HPDE6-E6E7 (cell line): ENCODE measurements at regions not wholly inside any gene's neighbourhood (a gene's known extent, or its start where the extent isn't known, plus 50 kb on each side); places are given as distances from the start of the nearest gene placed in this dataset.

ENCODE experiments used
- DNase-seq: peaks from one replicate; pipeline ENCODE4 v3.0.0; 2011; ENCODE audit warnings: missing footprints; ENCODE audit errors: extremely low spot score

DNA sequence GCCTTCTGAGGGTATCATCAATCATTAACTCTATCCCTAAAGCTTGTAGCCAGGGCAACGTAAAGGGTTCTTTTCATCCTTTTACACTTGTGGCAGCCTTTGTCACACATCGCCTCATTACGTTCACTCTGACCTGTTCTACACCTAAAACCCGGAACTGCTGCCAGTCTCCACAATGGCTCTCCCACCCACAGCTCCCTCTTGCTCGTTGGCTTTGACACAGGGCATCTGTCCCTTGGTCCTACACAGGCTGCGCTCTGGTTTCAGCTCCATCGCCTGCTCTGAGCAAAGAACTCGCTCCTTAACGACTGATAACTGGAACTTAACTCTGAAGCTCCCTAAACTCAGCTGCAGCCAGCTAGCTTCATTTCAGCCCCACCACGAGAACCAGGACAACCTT lies 112.8 kb upstream of the CTNND2 start:
- no peak for DNase-seq

GRCh38 chr5:12016159-12016746 lies 112.0 kb upstream of the CTNND2 start:
- no peak for DNase-seq

- DNase-seq: no peak
Measured at GRCh38 chr5:12013351-12013750, 109.1 kb upstream of the CTNND2 start.

GRCh38 chr5:12003680-12004079 lies 99.4 kb upstream of the CTNND2 start:
- no peak for DNase-seq

DNA sequence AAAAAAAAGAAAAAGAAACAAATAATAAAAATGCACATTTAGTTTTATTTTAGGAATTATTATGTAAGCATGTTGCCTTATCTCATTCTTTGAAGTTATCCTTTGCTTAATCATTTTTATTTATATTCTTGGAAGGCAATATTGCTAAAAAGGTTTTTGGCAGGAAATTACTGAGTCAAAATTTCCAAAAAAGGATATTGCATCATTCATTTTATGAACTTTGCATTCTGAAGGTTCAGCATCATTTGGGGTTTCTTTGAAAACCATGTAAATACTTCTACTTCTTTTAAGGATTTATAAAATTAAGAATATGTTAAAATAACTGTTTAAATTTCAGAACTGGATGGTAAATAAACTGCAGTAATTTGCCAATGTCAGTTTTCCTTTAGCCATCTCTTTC lies 94.2 kb upstream of the CTNND2 start:
- DNase-seq: no peak

- no peak for DNase-seq
Measured at GRCh38 chr5:11997942-11998341, 93.7 kb upstream of the CTNND2 start.

DNA sequence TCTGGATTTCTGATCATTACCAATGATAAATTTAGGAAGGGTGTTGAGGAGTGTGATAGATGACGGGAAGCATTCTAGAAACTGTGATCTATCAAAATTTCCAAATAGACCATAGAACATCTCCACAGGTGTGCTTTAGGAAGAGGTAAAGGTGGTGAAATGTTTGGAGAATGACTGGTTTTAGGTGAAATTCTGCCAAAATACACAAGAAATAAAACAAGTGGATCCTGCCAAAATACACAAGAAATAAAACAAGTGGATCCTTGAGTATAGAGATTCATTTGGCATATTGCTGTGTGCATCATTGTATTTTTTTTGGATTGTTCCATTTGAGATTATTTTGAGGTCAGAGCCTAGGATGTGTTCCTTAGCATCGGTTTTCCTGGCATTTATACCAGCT lies 88.3 kb upstream of the CTNND2 start:
- no peak for DNase-seq

GRCh38 chr5:11985993-11986392 lies 81.7 kb upstream of the CTNND2 start:
- no peak for DNase-seq

DNA sequence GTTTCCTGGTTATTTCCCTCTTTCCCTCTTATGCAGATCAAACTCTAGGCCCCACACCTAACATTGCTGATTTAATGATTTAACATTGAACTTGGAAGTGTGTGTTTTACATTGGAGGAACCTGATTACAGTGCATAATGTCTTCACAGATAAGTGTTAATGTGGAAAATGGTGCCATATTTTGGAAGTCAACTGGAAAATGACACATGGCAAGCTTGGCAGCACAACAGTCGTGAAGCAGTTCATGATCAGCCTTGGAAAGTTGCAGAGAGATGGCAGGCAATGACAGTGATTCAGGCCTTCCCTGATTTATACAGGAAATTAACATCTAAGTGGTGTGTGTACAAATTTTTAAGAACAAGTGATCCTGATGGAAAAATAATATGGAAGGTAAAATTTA lies 80.0 kb upstream of the CTNND2 start:
- DNase-seq: no peak

GRCh38 chr5:11981986-11982385 lies 77.7 kb upstream of the CTNND2 start:
- no peak for DNase-seq

DNA sequence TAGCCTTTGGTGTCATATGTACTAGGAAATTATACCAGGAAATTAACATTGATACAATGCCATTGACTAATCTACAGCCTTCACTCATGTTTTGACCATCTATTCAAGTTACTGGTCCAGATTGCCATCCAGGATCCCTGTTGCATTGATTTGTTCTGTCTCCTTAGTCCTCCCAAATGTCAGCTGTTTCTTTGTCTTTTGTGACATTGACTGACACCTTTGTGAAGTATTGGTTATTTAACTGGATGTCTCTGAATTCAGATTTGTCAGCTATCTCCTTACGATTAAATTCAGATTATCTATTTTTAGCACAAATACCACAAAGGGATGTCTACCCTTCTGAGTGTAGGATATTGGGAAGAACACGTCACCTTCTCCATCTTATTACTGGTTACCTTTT lies 73.7 kb upstream of the CTNND2 start:
- no peak for DNase-seq

- peak; percentile 8 for DNase-seq
Measured at GRCh38 chr5:11973469-11973868, 69.2 kb upstream of the CTNND2 start.

DNA sequence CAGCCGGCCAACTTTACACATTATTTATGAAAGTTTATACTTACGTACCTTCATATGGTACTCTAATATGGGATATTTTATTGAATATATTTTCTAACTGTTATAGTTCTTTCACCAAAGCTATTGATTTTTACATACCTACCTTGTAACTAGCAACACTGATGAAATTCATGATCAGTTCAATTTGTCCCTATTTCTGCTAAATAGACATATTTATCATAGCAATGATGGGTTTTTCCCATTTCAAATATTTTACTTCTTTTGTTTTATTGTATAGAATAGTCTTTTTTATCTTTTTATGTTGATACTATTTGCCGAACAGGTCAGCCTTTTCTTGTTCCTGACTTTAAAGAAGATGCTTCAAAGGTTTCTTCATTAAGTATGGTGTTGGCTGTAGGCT lies 59.0 kb upstream of the CTNND2 start:
- DNase-seq: no peak

- DNase-seq: no peak
Measured at GRCh38 chr5:11962122-11962521, 57.9 kb upstream of the CTNND2 start.

DNA sequence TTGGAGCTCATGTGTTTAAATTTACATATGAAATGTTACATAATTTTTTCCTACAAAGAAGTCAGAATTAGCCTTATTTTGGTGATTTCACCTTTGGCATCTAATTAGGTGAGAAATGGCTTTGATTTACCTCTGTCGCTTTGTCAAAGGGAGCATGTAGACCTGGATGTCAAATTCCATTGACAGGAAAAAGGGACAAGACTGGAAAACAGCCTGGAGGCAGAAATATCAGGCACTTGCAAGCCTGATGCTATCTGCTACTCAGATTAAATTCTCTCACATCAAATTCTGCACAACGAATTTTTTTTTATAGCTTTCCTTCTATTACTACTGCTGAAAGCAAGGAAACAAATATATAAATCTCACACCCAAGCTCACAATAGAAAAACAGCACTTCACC lies 54.1 kb upstream of the CTNND2 start:
- DNase-seq: no peak

- DNase-seq: peak; percentile 41
Measured at GRCh38 chr5:11955331-11955730, 51.1 kb upstream of the CTNND2 start.
